Natural killer cell (primary cell): ENCODE measurements at regions not wholly inside any gene's neighbourhood (a gene's known extent, or its start where the extent isn't known, plus 50 kb on each side); places are given as distances from the start of the nearest gene placed in this dataset.

ENCODE experiments used
- ATAC-seq, 3 donors: fragments of 150-1000 bp in 2 of 3; fragments of 200-7000 bp in 1 of 3; cut with Tn5 transposase; 1 replicate in 1 of 3; 2 replicates in 2 of 3; pipeline ENCODE4 v1.10.0; 2021; ENCODE audit warnings: mild to moderate bottlenecking in 2 of 3, moderate library complexity in 2 of 3
- DNase-seq, 2 donors: peaks; one replicate each; pipeline versions ENCODE4 v3.0.0 to v3.0.0-alpha.2; 2013 to 2021; ENCODE audit warnings: mixed read lengths in 1 of 2
- H3K27ac ChIP-seq: one replicate; pipeline ENCODE4 v1.5.1; 2013; ENCODE audit warnings: mild to moderate bottlenecking, low read length
- H3K27me3 ChIP-seq: one replicate; pipeline ENCODE4 v1.6.1; 2013; ENCODE audit warnings: low read length; ENCODE audit not compliant: control insufficient read depth, insufficient read depth
- H3K36me3 ChIP-seq: one replicate; pipeline ENCODE4 v1.6.1; 2013; ENCODE audit warnings: low read length; ENCODE audit not compliant: control insufficient read depth, insufficient read depth
- H3K4me1 ChIP-seq: one replicate; pipeline ENCODE4 v1.6.1; 2013; ENCODE audit warnings: low read length; ENCODE audit not compliant: control insufficient read depth, insufficient read depth
- H3K4me3 ChIP-seq: one replicate; pipeline ENCODE4 v1.5.1; 2013; ENCODE audit warnings: low read length
- H3K9me3 ChIP-seq: one replicate; pipeline ENCODE4 v1.6.1; 2013; ENCODE audit warnings: low read length; ENCODE audit not compliant: control insufficient read depth, insufficient read depth
- H3K27ac Mint-ChIP-seq, 2 donors: one replicate each; pipeline ENCODE4 v1.8.0; 2022; ENCODE audit warnings: mild to moderate bottlenecking in 2 of 2, mixed read lengths in 2 of 2, moderate library complexity in 1 of 2
- H3K27me3 Mint-ChIP-seq, 2 donors: one replicate each; pipeline ENCODE4 v1.8.0; 2022; ENCODE audit warnings: low read depth in 2 of 2, mixed read lengths in 2 of 2
- H3K36me3 Mint-ChIP-seq: one replicate; pipeline ENCODE4 v1.8.0; 2022; ENCODE audit warnings: mixed read lengths
- H3K4me1 Mint-ChIP-seq, 2 donors: one replicate each; pipeline ENCODE4 v1.8.0; 2022; ENCODE audit warnings: mixed read lengths in 2 of 2
- H3K4me3 Mint-ChIP-seq: one replicate; pipeline ENCODE4 v1.8.0; 2022; ENCODE audit warnings: mild to moderate bottlenecking, moderate library complexity, mixed read lengths
- H3K9me3 Mint-ChIP-seq, 2 donors: one replicate each; pipeline ENCODE4 v1.8.0; 2022; ENCODE audit warnings: mixed read lengths in 2 of 2
- CTCF ChIP-seq: fragments of 200-600 bp; IDR thresholded peaks from one replicate; pipeline ENCODE4 v1.8.0; 2022; ENCODE audit warnings: antibody characterized with exemption
- WGBS: methylation state at CpG from one replicate; pipeline ENCODE4 v1.1.7; 2013; ENCODE audit warnings: missing lambda C conversion rate; ENCODE audit not compliant: insufficient coverage; 5-methylcytosine and 5-hydroxymethylcytosine counted together
- intact Hi-C: fragments of 100-400 bp; cut with micrococcal nuclease; formaldehyde crosslinking; loops from one replicate; pipeline ENCODE4 v1.14.2; 2022

GRCh38 chr12:102323799-102324198 lies 126.2 kb upstream of the PMCH start:
- Histone ChIP-seq H3K4me3 (no peak overlapping the region), H3K4me1 (no peaks in the 10 kb centered on the region), H3K36me3 (no peaks in the 10 kb centered on the region), H3K27ac (no peak overlapping the region), H3K27me3 (no peaks in the 10 kb centered on the region), H3K9me3 (no peaks in the 10 kb centered on the region)
- Mint-ChIP-seq H3K27me3 (no peaks in the 10 kb centered on the region), H3K4me1 (no peaks in the 10 kb centered on the region), H3K4me3 (no peak overlapping the region), H3K9me3 (peaks cover 0 to 5% of the 10 kb centered on the region in 2 donors), H3K36me3 (no peaks in the 10 kb centered on the region), H3K27ac (no peak overlapping the region)
- no peak for TF ChIP-seq CTCF
- DNase-seq (no peak), ATAC-seq (no peak)
- intact Hi-C loops: no loop called here
- WGBS: 62% methylated on average over 1 of the region's 1 CpG

- H3K4me3 Mint-ChIP-seq: no peak overlapping the region
- no peaks in the 10 kb centered on the region for H3K9me3 ChIP-seq
- no peak overlapping the region for H3K4me3 ChIP-seq
- intact Hi-C loops: no loop called here
- H3K4me1 ChIP-seq: no peaks in the 10 kb centered on the region
- no peak overlapping the region for H3K27ac ChIP-seq
- H3K27me3 ChIP-seq: no peaks in the 10 kb centered on the region
- H3K27ac Mint-ChIP-seq: no peak overlapping the region
- H3K9me3 Mint-ChIP-seq: peaks cover 2 to 9% of the 10 kb centered on the region in 2 donors
- H3K36me3 Mint-ChIP-seq: no peaks in the 10 kb centered on the region
- no peak for ATAC-seq
- no peak for TF ChIP-seq CTCF
- DNase-seq: no peak
- no peaks in the 10 kb centered on the region for H3K36me3 ChIP-seq
- H3K27me3 Mint-ChIP-seq: no peaks in the 10 kb centered on the region
- WGBS: no CpG with 5 or more reads among the region's 1 CpG
- no peaks in the 10 kb centered on the region for H3K4me1 Mint-ChIP-seq
Observed at GRCh38 chr12:102322254-102322653, 124.6 kb upstream of the PMCH start.

GRCh38 chr12:102321305-102322082 lies 123.9 kb upstream of the PMCH start:
- H3K27ac ChIP-seq: no peak overlapping the region
- DNase-seq: no peak
- no peaks in the 10 kb centered on the region for H3K36me3 Mint-ChIP-seq
- no peak for TF ChIP-seq CTCF
- no peak overlapping the region for H3K4me3 ChIP-seq
- H3K27me3 ChIP-seq: no peaks in the 10 kb centered on the region
- no peak for ATAC-seq
- intact Hi-C loops: no loop called here
- H3K4me3 Mint-ChIP-seq: no peak overlapping the region
- 89% methylated on average over 1 of the region's 1 CpG for WGBS
- H3K9me3 ChIP-seq: no peaks in the 10 kb centered on the region
- H3K4me1 ChIP-seq: no peaks in the 10 kb centered on the region
- no peaks in the 10 kb centered on the region for H3K27me3 Mint-ChIP-seq
- H3K36me3 ChIP-seq: no peaks in the 10 kb centered on the region
- peaks cover 2 to 9% of the 10 kb centered on the region in 2 donors for H3K9me3 Mint-ChIP-seq
- no peak overlapping the region for H3K27ac Mint-ChIP-seq
- no peaks in the 10 kb centered on the region for H3K4me1 Mint-ChIP-seq

GRCh38 chr12:102317155-102317554 lies 119.5 kb upstream of the PMCH start:
- no peak for DNase-seq
- intact Hi-C loops: no loop called here
- TF ChIP-seq CTCF: no peak
- WGBS: 75% methylated on average over 3 of the region's 4 CpGs
- H3K36me3 ChIP-seq: no peaks in the 10 kb centered on the region
- H3K4me3 ChIP-seq: no peak overlapping the region
- no peak for ATAC-seq
- Mint-ChIP-seq H3K4me1 (no peaks in the 10 kb centered on the region), H3K36me3 (no peaks in the 10 kb centered on the region), H3K4me3 (no peak overlapping the region), H3K27ac (no peak overlapping the region), H3K27me3 (no peaks in the 10 kb centered on the region), H3K9me3 (peaks cover 2 to 7% of the 10 kb centered on the region in 2 donors)
- H3K27ac ChIP-seq: no peak overlapping the region
- no peaks in the 10 kb centered on the region for H3K9me3 ChIP-seq
- no peaks in the 10 kb centered on the region for H3K4me1 ChIP-seq
- H3K27me3 ChIP-seq: no peaks in the 10 kb centered on the region
